ENCODE measurements at regions not wholly inside any gene's neighbourhood (a gene's known extent, or its start where the extent isn't known, plus 50 kb on each side); places are given as distances from the start of the nearest gene placed in this dataset.

GRCh38 chr6:1232578-1232977 lies 79.3 kb upstream of the FOXQ1 start:
- no peaks in the 10 kb centered on the region for H3K9me3 ChIP-seq (ENCODE audit: control insufficient read depth in 3 of 3, low read length in 3 of 3)
- H3K27ac ChIP-seq (ENCODE audit: low read depth, low read length): no peak overlapping the region
- no peaks in the 10 kb centered on the region for H3K4me1 ChIP-seq (ENCODE audit: control insufficient read depth in 3 of 3, insufficient read depth in 3 of 3, low read length in 3 of 3)
- no peak overlapping the region for H3K4me3 ChIP-seq (ENCODE audit: low read length in 3 of 3)
- H3K36me3 ChIP-seq (ENCODE audit: control insufficient read depth in 3 of 3, insufficient read depth in 3 of 3, low read length in 3 of 3): no peaks in the 10 kb centered on the region
- peaks cover 10 to 31% (median 28%) of the 10 kb centered on the region in 3 donors for H3K27me3 ChIP-seq (ENCODE audit: control insufficient read depth in 3 of 3, insufficient read depth in 3 of 3, low read length in 3 of 3)
- no peak overlapping the region for H3K9ac ChIP-seq (ENCODE audit: low read depth in 1 of 3, low read length in 3 of 3)

DNA sequence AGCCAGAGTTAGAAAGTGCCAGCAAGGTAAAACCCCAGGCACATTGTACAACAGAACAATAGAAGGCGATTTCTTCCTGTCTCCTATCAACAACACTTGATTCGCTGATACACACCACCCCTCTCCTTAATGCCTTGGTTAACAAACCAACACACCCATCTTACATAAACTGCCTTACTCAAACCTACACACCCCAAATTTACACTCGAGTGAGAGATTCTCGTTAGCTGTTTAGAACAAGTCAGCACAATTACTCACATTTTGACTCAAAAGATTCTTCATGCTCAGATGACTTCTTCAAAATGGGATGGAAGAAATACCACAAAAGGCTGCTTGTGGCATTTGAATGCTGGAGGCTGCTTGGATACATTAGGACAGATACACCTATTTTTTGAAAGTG lies 80.0 kb upstream of the FOXQ1 start:
- Histone ChIP-seq H3K4me3 (ENCODE audit: low read length in 3 of 3) (no peak overlapping the region), H3K27me3 (ENCODE audit: control insufficient read depth in 3 of 3, insufficient read depth in 3 of 3, low read length in 3 of 3) (peaks cover 7 to 27% (median 27%) of the 10 kb centered on the region in 3 donors), H3K36me3 (ENCODE audit: control insufficient read depth in 3 of 3, insufficient read depth in 3 of 3, low read length in 3 of 3) (no peaks in the 10 kb centered on the region)

DNA sequence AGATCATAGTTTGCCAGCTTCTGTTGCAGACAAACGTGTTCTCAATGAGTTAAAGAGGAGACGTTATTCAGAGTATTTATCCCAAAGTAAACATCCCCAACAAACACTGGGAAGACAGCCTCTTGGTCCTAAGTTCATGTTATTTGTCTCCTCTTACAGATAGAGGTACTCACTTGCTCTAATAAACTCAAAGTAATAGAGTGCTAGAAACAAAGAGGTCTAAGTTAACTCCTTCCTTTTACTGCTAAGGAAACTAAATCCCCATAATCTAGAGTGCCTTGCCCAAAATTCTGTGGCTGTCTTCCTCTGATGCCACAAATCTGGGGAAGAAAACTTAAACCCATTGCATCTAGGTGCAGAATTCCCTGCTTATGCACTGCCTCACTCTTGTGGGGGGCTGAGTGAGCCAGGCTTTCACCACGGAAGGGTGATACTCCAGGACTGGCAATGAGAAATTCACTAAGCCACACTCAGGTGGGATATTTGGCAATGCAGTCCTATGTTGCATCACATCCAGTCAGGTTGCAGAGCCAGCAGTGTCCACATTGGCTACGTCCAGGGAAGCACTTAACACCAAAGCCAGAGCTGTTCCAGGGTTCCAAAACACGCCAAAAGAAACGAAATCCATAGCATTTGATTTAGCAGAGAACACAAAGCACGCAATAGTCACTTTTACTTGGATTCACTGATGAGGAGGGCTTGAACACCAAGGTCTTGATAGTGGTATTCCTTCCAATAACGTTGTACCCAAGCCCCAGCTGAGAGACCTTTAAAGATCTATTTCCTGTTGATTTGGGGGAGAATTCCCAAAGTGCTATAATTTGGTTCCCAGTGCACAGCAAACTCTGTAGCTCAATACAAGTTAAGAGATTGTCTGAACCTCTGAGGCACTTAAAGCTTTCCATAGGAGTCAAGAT lies 81.0 kb upstream of the FOXQ1 start:
- H3K4me3 ChIP-seq (ENCODE audit: low read length in 3 of 3): no peak overlapping the region
- H3K9me3 ChIP-seq (ENCODE audit: control insufficient read depth in 3 of 3, low read length in 3 of 3): no peaks in the 10 kb centered on the region
- H3K27me3 ChIP-seq (ENCODE audit: control insufficient read depth in 3 of 3, insufficient read depth in 3 of 3, low read length in 3 of 3): peaks cover 7 to 34% (median 32%) of the 10 kb centered on the region in 3 donors
- H3K36me3 ChIP-seq (ENCODE audit: control insufficient read depth in 3 of 3, insufficient read depth in 3 of 3, low read length in 3 of 3): no peaks in the 10 kb centered on the region
- H3K4me1 ChIP-seq (ENCODE audit: control insufficient read depth in 3 of 3, insufficient read depth in 3 of 3, low read length in 3 of 3): no peaks in the 10 kb centered on the region
- no peak overlapping the region for H3K9ac ChIP-seq (ENCODE audit: low read depth in 1 of 3, low read length in 3 of 3)
- no peak overlapping the region for H3K27ac ChIP-seq (ENCODE audit: low read depth, low read length)

More for the DNA sequence above, 80.0 kb upstream of the FOXQ1 start:
- Histone ChIP-seq H3K27ac (ENCODE audit: low read depth, low read length) (no peak overlapping the region), H3K9me3 (ENCODE audit: control insufficient read depth in 3 of 3, low read length in 3 of 3) (no peaks in the 10 kb centered on the region), H3K4me1 (ENCODE audit: control insufficient read depth in 3 of 3, insufficient read depth in 3 of 3, low read length in 3 of 3) (no peaks in the 10 kb centered on the region), H3K9ac (ENCODE audit: low read depth in 1 of 3, low read length in 3 of 3) (no peak overlapping the region)

DNA sequence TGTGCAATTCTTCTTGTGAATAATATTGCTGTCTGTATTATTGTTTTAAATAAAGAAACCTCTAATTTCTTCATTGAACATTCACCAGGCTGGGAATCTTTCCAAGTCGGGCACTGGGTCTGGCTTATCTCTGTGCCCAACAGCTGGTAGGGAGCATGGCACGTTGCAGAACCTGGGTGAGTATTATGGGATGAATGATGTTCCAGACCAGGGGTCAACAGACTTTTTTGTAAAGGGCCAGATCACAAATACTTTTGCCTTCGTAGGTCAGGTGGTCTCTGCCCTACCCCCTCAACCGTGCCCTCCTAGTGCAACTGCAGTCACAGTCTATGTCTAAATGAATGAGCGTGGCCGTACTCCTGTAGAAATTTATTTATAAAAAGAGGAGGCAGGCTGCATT lies 81.6 kb upstream of the FOXQ1 start:
- H3K27ac ChIP-seq (ENCODE audit: low read depth, low read length): no peak overlapping the region
- no peaks in the 10 kb centered on the region for H3K36me3 ChIP-seq (ENCODE audit: control insufficient read depth in 3 of 3, insufficient read depth in 3 of 3, low read length in 3 of 3)
- peaks cover 7 to 32% (median 30%) of the 10 kb centered on the region in 3 donors for H3K27me3 ChIP-seq (ENCODE audit: control insufficient read depth in 3 of 3, insufficient read depth in 3 of 3, low read length in 3 of 3)
- no peaks in the 10 kb centered on the region for H3K4me1 ChIP-seq (ENCODE audit: control insufficient read depth in 3 of 3, insufficient read depth in 3 of 3, low read length in 3 of 3)
- no peak overlapping the region for H3K9ac ChIP-seq (ENCODE audit: low read depth in 1 of 3, low read length in 3 of 3)
- no peaks in the 10 kb centered on the region for H3K9me3 ChIP-seq (ENCODE audit: control insufficient read depth in 3 of 3, low read length in 3 of 3)
- no peak overlapping the region for H3K4me3 ChIP-seq (ENCODE audit: low read length in 3 of 3)

GRCh38 chr6:1229808-1230207 lies 82.1 kb upstream of the FOXQ1 start:
- H3K27ac ChIP-seq (ENCODE audit: low read depth, low read length): no peak overlapping the region
- no peaks in the 10 kb centered on the region for H3K4me1 ChIP-seq (ENCODE audit: control insufficient read depth in 3 of 3, insufficient read depth in 3 of 3, low read length in 3 of 3)
- peaks cover 4 to 32% (median 30%) of the 10 kb centered on the region in 3 donors for H3K27me3 ChIP-seq (ENCODE audit: control insufficient read depth in 3 of 3, insufficient read depth in 3 of 3, low read length in 3 of 3)
- H3K4me3 ChIP-seq (ENCODE audit: low read length in 3 of 3): no peak overlapping the region
- no peak overlapping the region for H3K9ac ChIP-seq (ENCODE audit: low read depth in 1 of 3, low read length in 3 of 3)
- H3K9me3 ChIP-seq (ENCODE audit: control insufficient read depth in 3 of 3, low read length in 3 of 3): no peaks in the 10 kb centered on the region
- no peaks in the 10 kb centered on the region for H3K36me3 ChIP-seq (ENCODE audit: control insufficient read depth in 3 of 3, insufficient read depth in 3 of 3, low read length in 3 of 3)

DNA sequence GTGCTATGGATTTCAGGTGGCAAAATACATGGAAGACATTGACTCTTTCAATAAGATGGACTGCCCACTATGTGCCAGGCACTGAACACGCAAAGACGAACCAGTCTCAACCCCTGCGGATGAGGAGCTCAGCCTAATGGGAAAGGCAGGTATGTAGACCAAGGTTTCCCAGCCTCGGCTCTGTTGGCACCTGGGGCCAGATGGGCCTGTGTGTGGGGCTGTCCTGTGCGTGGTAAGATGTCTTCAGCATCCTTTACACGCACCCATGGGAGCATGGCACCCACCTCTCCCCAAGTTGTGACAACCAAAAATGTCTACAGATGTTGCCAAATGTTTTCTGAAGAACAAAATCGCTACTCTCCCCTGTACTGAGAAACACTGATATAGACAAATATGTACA lies 82.6 kb upstream of the FOXQ1 start:
- no peak overlapping the region for H3K9ac ChIP-seq (ENCODE audit: low read depth in 1 of 3, low read length in 3 of 3)
- no peaks in the 10 kb centered on the region for H3K9me3 ChIP-seq (ENCODE audit: control insufficient read depth in 3 of 3, low read length in 3 of 3)
- H3K27ac ChIP-seq (ENCODE audit: low read depth, low read length): no peak overlapping the region
- H3K4me1 ChIP-seq (ENCODE audit: control insufficient read depth in 3 of 3, insufficient read depth in 3 of 3, low read length in 3 of 3): no peaks in the 10 kb centered on the region
- H3K36me3 ChIP-seq (ENCODE audit: control insufficient read depth in 3 of 3, insufficient read depth in 3 of 3, low read length in 3 of 3): no peaks in the 10 kb centered on the region
- no peak overlapping the region for H3K4me3 ChIP-seq (ENCODE audit: low read length in 3 of 3)
- H3K27me3 ChIP-seq (ENCODE audit: control insufficient read depth in 3 of 3, insufficient read depth in 3 of 3, low read length in 3 of 3): peaks cover 4 to 29% (median 27%) of the 10 kb centered on the region in 3 donors

GRCh38 chr6:1228754-1229191 lies 83.1 kb upstream of the FOXQ1 start:
- no peaks in the 10 kb centered on the region for H3K9me3 ChIP-seq (ENCODE audit: control insufficient read depth in 3 of 3, low read length in 3 of 3)
- H3K4me1 ChIP-seq (ENCODE audit: control insufficient read depth in 3 of 3, insufficient read depth in 3 of 3, low read length in 3 of 3): no peaks in the 10 kb centered on the region
- no peak overlapping the region for H3K4me3 ChIP-seq (ENCODE audit: low read length in 3 of 3)
- peaks cover 4 to 27% (median 22%) of the 10 kb centered on the region in 3 donors for H3K27me3 ChIP-seq (ENCODE audit: control insufficient read depth in 3 of 3, insufficient read depth in 3 of 3, low read length in 3 of 3)
- no peak overlapping the region for H3K9ac ChIP-seq (ENCODE audit: low read depth in 1 of 3, low read length in 3 of 3)
- H3K27ac ChIP-seq (ENCODE audit: low read depth, low read length): no peak overlapping the region
- no peaks in the 10 kb centered on the region for H3K36me3 ChIP-seq (ENCODE audit: control insufficient read depth in 3 of 3, insufficient read depth in 3 of 3, low read length in 3 of 3)

DNA sequence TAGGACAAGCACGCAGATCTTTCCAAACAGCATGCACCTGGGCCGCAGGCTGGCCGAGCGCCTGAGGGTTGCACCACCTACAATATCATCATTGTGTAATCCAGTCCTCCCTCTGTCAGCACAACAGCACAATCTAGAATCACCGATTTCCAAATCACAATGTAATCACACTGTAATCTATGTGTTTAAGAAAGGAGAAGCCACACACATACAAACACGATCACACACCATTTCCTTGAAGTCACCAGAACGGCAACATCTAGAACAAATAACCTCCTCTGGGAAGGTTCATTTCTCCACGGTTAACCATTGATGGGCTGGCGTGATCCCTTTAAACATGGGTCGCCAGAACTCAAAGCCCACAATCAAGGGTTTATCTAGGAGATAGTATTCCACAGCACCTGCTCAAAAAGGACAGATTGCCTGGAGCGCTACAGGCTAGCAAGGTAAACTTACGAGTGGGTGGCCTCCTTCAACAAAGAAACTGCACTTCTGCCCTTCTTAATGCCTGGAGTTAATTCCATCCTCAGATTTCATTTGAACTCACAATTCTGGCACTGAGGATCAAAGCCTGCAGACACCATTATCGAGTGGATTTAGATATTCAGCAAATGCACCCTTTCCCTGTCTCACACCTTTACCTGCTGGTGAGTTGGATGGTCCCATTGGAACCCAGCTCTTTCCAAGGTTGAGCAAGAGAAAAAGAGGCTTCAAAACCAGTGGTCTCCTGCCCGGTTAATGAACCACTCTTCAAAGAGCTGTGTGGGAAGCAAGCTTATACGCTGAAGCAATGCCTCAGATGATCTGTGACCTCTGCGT lies 83.8 kb upstream of the FOXQ1 start:
- Histone ChIP-seq H3K9ac (ENCODE audit: low read depth in 1 of 3, low read length in 3 of 3) (no peak overlapping the region), H3K4me1 (ENCODE audit: control insufficient read depth in 3 of 3, insufficient read depth in 3 of 3, low read length in 3 of 3) (no peaks in the 10 kb centered on the region), H3K9me3 (ENCODE audit: control insufficient read depth in 3 of 3, low read length in 3 of 3) (no peaks in the 10 kb centered on the region), H3K27ac (ENCODE audit: low read depth, low read length) (no peak overlapping the region), H3K27me3 (ENCODE audit: control insufficient read depth in 3 of 3, insufficient read depth in 3 of 3, low read length in 3 of 3) (peaks cover 4 to 27% (median 22%) of the 10 kb centered on the region in 3 donors), H3K36me3 (ENCODE audit: control insufficient read depth in 3 of 3, insufficient read depth in 3 of 3, low read length in 3 of 3) (no peaks in the 10 kb centered on the region), H3K4me3 (ENCODE audit: low read length in 3 of 3) (no peak overlapping the region)

GRCh38 chr6:1227600-1227934 lies 84.3 kb upstream of the FOXQ1 start:
- Histone ChIP-seq H3K4me1 (ENCODE audit: control insufficient read depth in 3 of 3, insufficient read depth in 3 of 3, low read length in 3 of 3) (no peaks in the 10 kb centered on the region), H3K27ac (ENCODE audit: low read depth, low read length) (no peak overlapping the region), H3K9ac (ENCODE audit: low read depth in 1 of 3, low read length in 3 of 3) (no peak overlapping the region), H3K4me3 (ENCODE audit: low read length in 3 of 3) (no peak overlapping the region), H3K27me3 (ENCODE audit: control insufficient read depth in 3 of 3, insufficient read depth in 3 of 3, low read length in 3 of 3) (peaks cover 2 to 27% (median 22%) of the 10 kb centered on the region in 3 donors), H3K9me3 (ENCODE audit: control insufficient read depth in 3 of 3, low read length in 3 of 3) (no peaks in the 10 kb centered on the region), H3K36me3 (ENCODE audit: control insufficient read depth in 3 of 3, insufficient read depth in 3 of 3, low read length in 3 of 3) (no peaks in the 10 kb centered on the region)

Data from skeletal muscle tissue (tissue), 3 donors.